Lung microvascular endothelial cell (primary cell): ENCODE measurements at regions not wholly inside any gene's neighbourhood (a gene's known extent, or its start where the extent isn't known, plus 50 kb on each side); places are given as distances from the start of the nearest gene placed in this dataset.
A peak's percentile ranks its signal among the peaks of the same experiment; 100 is the strongest.

Experiments used
- DNase-seq, 2 donors: peaks; one replicate each; pipeline versions ENCODE4 v3.0.0 to v3.0.0-alpha.2; 2010; ENCODE audit warnings: low read depth in 2 of 2

- DNase-seq = no peak
Measured at GRCh38 chr17:12290207-12290606, 269.5 kb downstream of the MAP2K4 start.

GRCh38 chr17:12296209-12296625 is 275.5 kb downstream of the MAP2K4 start:
- DNase-seq = no peak

GRCh38 chr17:12301551-12301950 is 280.9 kb downstream of the MAP2K4 start:
- no peak for DNase-seq

GRCh38 chr17:12302711-12303110 is 282.0 kb downstream of the MAP2K4 start:
- DNase-seq = no peak

GRCh38 chr17:12310811-12311210 is 290.1 kb downstream of the MAP2K4 start:
- no peak for DNase-seq

- no peak for DNase-seq
Measured at GRCh38 chr17:12312692-12313091, 292.0 kb downstream of the MAP2K4 start.

GRCh38 chr17:12313786-12314185 is 293.1 kb downstream of the MAP2K4 start:
- DNase-seq = no peak

- DNase-seq = no peak
Measured at GRCh38 chr17:12316021-12316420, 295.3 kb downstream of the MAP2K4 start.

GRCh38 chr17:12318571-12319266 is 298.0 kb downstream of the MAP2K4 start:
- DNase-seq = no peak

- DNase-seq = no peak
Measured at GRCh38 chr17:12320286-12320685, 299.6 kb downstream of the MAP2K4 start.

- no peak for DNase-seq
Measured at GRCh38 chr17:12328204-12328603, 307.5 kb downstream of the MAP2K4 start.

GRCh38 chr17:12330456-12330855 is 309.8 kb downstream of the MAP2K4 start:
- no peak for DNase-seq

GRCh38 chr17:12341328-12341727 is 320.7 kb downstream of the MAP2K4 start:
- DNase-seq = no peak

- DNase-seq = no peak
Measured at GRCh38 chr17:12342161-12342560, 321.5 kb downstream of the MAP2K4 start.

- DNase-seq = no peak
Measured at GRCh38 chr17:12342609-12343435, 322.1 kb downstream of the MAP2K4 start.

GRCh38 chr17:12348476-12348875 is 317.2 kb upstream of the MYOCD start:
- no peak for DNase-seq

- DNase-seq = no peak
Measured at GRCh38 chr17:12349297-12349696, 316.4 kb upstream of the MYOCD start.

- no peak for DNase-seq
Measured at GRCh38 chr17:12352127-12352526, 313.6 kb upstream of the MYOCD start.

- DNase-seq = no peak
Measured at GRCh38 chr17:12357600-12357999, 308.1 kb upstream of the MYOCD start.

- no peak for DNase-seq
Measured at GRCh38 chr17:12358477-12358876, 307.2 kb upstream of the MYOCD start.

GRCh38 chr17:12362853-12363455 is 302.7 kb upstream of the MYOCD start:
- DNase-seq = peak in 1 of 2 donors; percentile 5

- DNase-seq = no peak
Measured at GRCh38 chr17:12365805-12366204, 299.9 kb upstream of the MYOCD start.

- no peak for DNase-seq
Measured at GRCh38 chr17:12369065-12369464, 296.6 kb upstream of the MYOCD start.
